Lung (tissue), 11 donors: ENCODE measurements at regions not wholly inside any gene's neighbourhood (a gene's known extent, or its start where the extent isn't known, plus 50 kb on each side); places are given as distances from the start of the nearest gene placed in this dataset.

Experiments used
- ATAC-seq: fragments of 200-7000 bp; cut with Tn5 transposase; one replicate; pipeline ENCODE4 v1.9.1; 2020; ENCODE audit warnings: moderate number of reproducible peaks; ENCODE audit not compliant: insufficient read depth, low FRiP score
- DNase-seq, 3 donors: peaks; one replicate each; pipeline ENCODE4 v3.0.0-alpha.2; 2013 to 2017
- H3K27ac ChIP-seq, 2 donors: one replicate each; pipeline ENCODE4 v1.5.1; 2013; ENCODE audit warnings: mild to moderate bottlenecking in 2 of 2, moderate library complexity in 2 of 2, control low read depth in 1 of 2, inconsistent platforms in 1 of 2, low read depth in 1 of 2, low read length in 1 of 2
- H3K27me3 ChIP-seq, 3 donors: one replicate each; pipeline ENCODE4 v1.5.1; 2013; ENCODE audit warnings: low read length in 2 of 3; ENCODE audit not compliant: control insufficient read depth in 3 of 3, insufficient read depth in 3 of 3
- H3K36me3 ChIP-seq, 4 donors: one replicate each; pipeline ENCODE4 v1.5.1; 2013; ENCODE audit warnings: low read length in 4 of 4, mild to moderate bottlenecking in 1 of 4, moderate library complexity in 1 of 4; ENCODE audit not compliant: control insufficient read depth in 4 of 4, insufficient read depth in 4 of 4
- H3K4me1 ChIP-seq, 5 donors: one replicate each; pipeline ENCODE4 v1.5.1; 2013; ENCODE audit warnings: low read length in 5 of 5, mild to moderate bottlenecking in 2 of 5, moderate library complexity in 1 of 5; ENCODE audit not compliant: control insufficient read depth in 5 of 5, insufficient read depth in 5 of 5
- H3K4me3 ChIP-seq: one replicate; pipeline ENCODE4 v1.5.1; 2013; ENCODE audit warnings: mild to moderate bottlenecking, control low read depth, moderate library complexity
- H3K9ac ChIP-seq, 2 donors: one replicate each; pipeline ENCODE4 v1.5.1; 2013; ENCODE audit warnings: low read length in 2 of 2, control low read depth in 1 of 2; ENCODE audit not compliant: insufficient read depth in 1 of 2
- H3K9me3 ChIP-seq, 4 donors: one replicate each; pipeline ENCODE4 v1.5.1; 2013; ENCODE audit warnings: low read length in 3 of 4, mild to moderate bottlenecking in 1 of 4, moderate library complexity in 1 of 4; ENCODE audit not compliant: control insufficient read depth in 4 of 4, insufficient read depth in 3 of 4
- CTCF ChIP-seq: IDR thresholded peaks from 2 replicates; pipeline ENCODE4 v1.5.1; 2012; ENCODE audit warnings: mild to moderate bottlenecking; ENCODE audit errors: control extremely low read depth, extremely low read depth
- WGBS, 2 donors: extraction: QIAGEN DNeasy Blood & Tissue Kit; methylation state at CpG; one replicate each; pipeline ENCODE4 v1.1.7; 2013; 5-methylcytosine and 5-hydroxymethylcytosine counted together
- donor health status: control.
- donor health status: control.
- donor health status: Bipolar disorder and iron deficiency.
- donor health status: healthy.
- donor health status: DM: yes; HTN: yes; CAD: no.

GRCh38 chr22:19630614-19631013 is 83.7 kb upstream of the SEPTIN5 start:
- 79 to 92% methylated on average over 5 of the region's 5 CpGs for WGBS, 2 donors
- Histone ChIP-seq H3K27me3 (no peaks in the 10 kb centered on the region), H3K4me3 (no peak overlapping the region), H3K9me3 (no peaks in the 10 kb centered on the region), H3K4me1 (no peaks in the 10 kb centered on the region), H3K9ac (no peak overlapping the region), H3K36me3 (no peaks in the 10 kb centered on the region), H3K27ac (no peak overlapping the region)
- DNase-seq (no peak), ATAC-seq (no peak)
- no peak for TF ChIP-seq CTCF

- peak; percentile 23 to 45 (median 36) for DNase-seq
- H3K4me1 ChIP-seq: no peaks in the 10 kb centered on the region
- no peak for ATAC-seq
- H3K9me3 ChIP-seq: no peaks in the 10 kb centered on the region
- 56 to 60% methylated on average over 19 of the region's 19 CpGs for WGBS, 2 donors
- H3K27ac ChIP-seq: no peak overlapping the region
- H3K36me3 ChIP-seq: no peaks in the 10 kb centered on the region
- H3K9ac ChIP-seq: no peak overlapping the region
- H3K27me3 ChIP-seq: no peaks in the 10 kb centered on the region
- no peak for TF ChIP-seq CTCF
- H3K4me3 ChIP-seq: no peak overlapping the region
Measured at GRCh38 chr22:19631899-19632667, 82.2 kb upstream of the SEPTIN5 start.

- no peak overlapping the region for H3K9ac ChIP-seq
- no peaks in the 10 kb centered on the region for H3K27me3 ChIP-seq
- DNase-seq: no peak
- no peaks in the 10 kb centered on the region for H3K4me1 ChIP-seq
- no peak overlapping the region for H3K4me3 ChIP-seq
- TF ChIP-seq CTCF: no peak
- no peaks in the 10 kb centered on the region for H3K36me3 ChIP-seq
- no peaks in the 10 kb centered on the region for H3K9me3 ChIP-seq
- no peak overlapping the region for H3K27ac ChIP-seq
- ATAC-seq: no peak
- 76 to 85% methylated on average over 17 of the region's 17 CpGs for WGBS, 2 donors
Measured at GRCh38 chr22:19632668-19633148, 81.6 kb upstream of the SEPTIN5 start.
